PC-9 (cell line): ENCODE measurements at regions not wholly inside any gene's neighbourhood (a gene's known extent, or its start where the extent isn't known, plus 50 kb on each side); places are given as distances from the start of the nearest gene placed in this dataset.

Experiments used
- BruUV-seq: library from RNA; stranded (reverse); fragments of 400-500 nt; replicated peaks from 2 replicates; lab custom pipeline; 2021; lab: Mats Ljungman, UMichigan
- CTCF ChIA-PET: fragments of 300-600 bp; sonication (Branson Sonifier 250); formaldehyde crosslinking; loops from one replicate; lab custom pipeline; 2022; ENCODE audit warnings: antibody characterized with exemption; lab: Charles Lee
- POLR2A ChIA-PET: fragments of 300-600 bp; sonication (Branson Sonifier 250); formaldehyde crosslinking; loops from one replicate; lab custom pipeline; 2022; ENCODE audit warnings: antibody characterized with exemption; ENCODE audit not compliant: unreplicated experiment; lab: Charles Lee
- DNase-seq, 2 experiments: peaks; one replicate each; pipeline versions ENCODE4 v3.0.0 to v3.0.0-alpha.2; 2015 to 2022; ENCODE audit warnings: mixed read lengths in 1 of 2
- H2AFZ ChIP-seq: fragments of 200-600 bp; sonication (generic); 2 replicates; pipeline ENCODE4 v1.8.1; 2017; ENCODE audit warnings: antibody characterized with exemption
- H3F3A ChIP-seq: fragments of 200-600 bp; sonication (generic); 2 replicates; pipeline ENCODE4 v1.8.1; 2017; ENCODE audit warnings: antibody characterized with exemption, mild to moderate bottlenecking, low read depth; ENCODE audit not compliant: insufficient read depth
- H3K27ac ChIP-seq: fragments of 200-600 bp; sonication (generic); 2 replicates; pipeline ENCODE4 v1.6.1; 2016; ENCODE audit warnings: mixed run types
- H3K27me3 ChIP-seq: fragments of 200-600 bp; sonication (generic); 2 replicates; pipeline ENCODE4 v1.6.1; 2016; ENCODE audit warnings: low read depth, mixed run types; ENCODE audit not compliant: insufficient read depth
- H3K36me3 ChIP-seq: fragments of 200-600 bp; sonication (generic); 2 replicates; pipeline ENCODE4 v1.6.1; 2016; ENCODE audit warnings: low read depth, mixed run types
- H3K4me1 ChIP-seq: fragments of 200-600 bp; sonication (generic); replicated peaks from 2 replicates; pipeline ENCODE4 v1.6.1; 2016; ENCODE audit warnings: mixed run types; ENCODE audit not compliant: insufficient read depth
- H3K4me2 ChIP-seq: fragments of 200-600 bp; sonication (generic); 2 replicates; pipeline ENCODE4 v1.6.1; 2017; ENCODE audit warnings: mixed run types
- H3K4me3 ChIP-seq: fragments of 200-600 bp; sonication (generic); 2 replicates; pipeline ENCODE4 v1.6.1; 2016; ENCODE audit warnings: mixed run types
- H3K79me2 ChIP-seq: fragments of 200-600 bp; sonication (generic); 2 replicates; pipeline ENCODE4 v1.6.1; 2017; ENCODE audit warnings: low read depth, mixed run types
- H3K9me2 ChIP-seq: fragments of 200-600 bp; sonication (generic); 2 replicates; pipeline ENCODE4 v1.8.1; 2017; ENCODE audit warnings: mild to moderate bottlenecking; ENCODE audit not compliant: insufficient read depth
- H3K9me3 ChIP-seq: fragments of 200-600 bp; sonication (generic); 2 replicates; pipeline ENCODE4 v1.8.1; 2016; ENCODE audit warnings: low read depth; ENCODE audit not compliant: insufficient read depth
- H4K20me1 ChIP-seq: fragments of 200-600 bp; sonication (generic); 2 replicates; pipeline ENCODE4 v1.8.1; 2017; ENCODE audit not compliant: insufficient read depth
- EZH2 ChIP-seq: fragments of 200-600 bp; sonication (generic); IDR thresholded peaks from 2 replicates; pipeline ENCODE4 v1.8.0; 2017; ENCODE audit warnings: antibody characterized with exemption, low read depth
- intact Hi-C: fragments of 100-400 bp; cut with micrococcal nuclease; formaldehyde crosslinking; loops from one replicate; pipeline ENCODE4 v1.10.0; 2022; ENCODE audit not compliant: unreplicated experiment
- TF ChIP-seq, protein P1 (sequence below): fragments of 200-600 bp; sonication (generic); conservative IDR thresholded peaks from 2 replicates; pipeline ENCODE4 v1.6.1; 2017; ENCODE audit warnings: mixed run types, antibody characterized with exemption, mild to moderate bottlenecking, moderate library complexity

DNA sequence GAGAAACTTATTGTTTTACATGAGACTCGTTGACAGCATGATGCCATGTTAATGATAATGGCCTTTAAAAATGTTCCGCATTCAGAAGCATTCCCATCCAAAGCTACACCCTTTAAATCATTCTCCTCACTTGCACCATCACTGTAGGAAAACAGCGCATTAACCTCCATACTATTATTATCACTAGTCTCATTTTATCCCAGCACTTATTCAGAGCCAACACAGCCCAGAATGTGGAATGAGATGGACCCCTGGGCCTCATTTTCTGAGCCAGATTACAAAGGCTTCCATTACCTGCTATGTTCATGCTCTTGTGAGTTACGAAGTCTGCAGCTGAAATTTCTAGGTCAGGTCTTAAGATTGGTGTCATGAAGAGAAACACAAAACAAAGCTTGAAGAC lies 159.4 kb downstream of the HS3ST3A1 start:
- Histone ChIP-seq H3F3A (no peaks in the 10 kb centered on the region), H2AFZ (no peak overlapping the region), H3K36me3 (no peaks in the 10 kb centered on the region), H3K79me2 (no peaks in the 10 kb centered on the region), H3K27ac (no peak overlapping the region), H3K27me3 (no peaks in the 10 kb centered on the region), H3K9me2 (no peaks in the 10 kb centered on the region), H3K4me2 (no peak overlapping the region), H3K9me3 (no peaks in the 10 kb centered on the region), H3K4me1 (no peaks in the 10 kb centered on the region), H4K20me1 (no peaks in the 10 kb centered on the region), H3K4me3 (no peak overlapping the region)
- TF ChIP-seq EZH2, result no peak
- TF ChIP-seq, protein P1, sequence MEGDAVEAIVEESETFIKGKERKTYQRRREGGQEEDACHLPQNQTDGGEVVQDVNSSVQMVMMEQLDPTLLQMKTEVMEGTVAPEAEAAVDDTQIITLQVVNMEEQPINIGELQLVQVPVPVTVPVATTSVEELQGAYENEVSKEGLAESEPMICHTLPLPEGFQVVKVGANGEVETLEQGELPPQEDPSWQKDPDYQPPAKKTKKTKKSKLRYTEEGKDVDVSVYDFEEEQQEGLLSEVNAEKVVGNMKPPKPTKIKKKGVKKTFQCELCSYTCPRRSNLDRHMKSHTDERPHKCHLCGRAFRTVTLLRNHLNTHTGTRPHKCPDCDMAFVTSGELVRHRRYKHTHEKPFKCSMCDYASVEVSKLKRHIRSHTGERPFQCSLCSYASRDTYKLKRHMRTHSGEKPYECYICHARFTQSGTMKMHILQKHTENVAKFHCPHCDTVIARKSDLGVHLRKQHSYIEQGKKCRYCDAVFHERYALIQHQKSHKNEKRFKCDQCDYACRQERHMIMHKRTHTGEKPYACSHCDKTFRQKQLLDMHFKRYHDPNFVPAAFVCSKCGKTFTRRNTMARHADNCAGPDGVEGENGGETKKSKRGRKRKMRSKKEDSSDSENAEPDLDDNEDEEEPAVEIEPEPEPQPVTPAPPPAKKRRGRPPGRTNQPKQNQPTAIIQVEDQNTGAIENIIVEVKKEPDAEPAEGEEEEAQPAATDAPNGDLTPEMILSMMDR, result no peak
- DNase-seq, result no peak
- BruUV-seq, result no TSS peak
- POLR2A ChIA-PET, result no interaction called here
- intact Hi-C loops, result no loop called here
- CTCF ChIA-PET, result no interaction called here

GRCh38 chr17:13441873-13442272 lies 159.9 kb downstream of the HS3ST3A1 start:
- Histone ChIP-seq H3K4me3 (no peak overlapping the region), H2AFZ (no peak overlapping the region), H3F3A (no peaks in the 10 kb centered on the region), H3K9me2 (no peaks in the 10 kb centered on the region), H3K27me3 (no peaks in the 10 kb centered on the region), H3K79me2 (no peaks in the 10 kb centered on the region), H3K36me3 (no peaks in the 10 kb centered on the region), H3K4me1 (no peaks in the 10 kb centered on the region), H3K4me2 (no peak overlapping the region), H3K27ac (no peak overlapping the region), H4K20me1 (no peaks in the 10 kb centered on the region), H3K9me3 (no peaks in the 10 kb centered on the region)
- intact Hi-C loops, result no loop called here
- no peak for TF ChIP-seq EZH2
- TF ChIP-seq, protein P1, result no peak
- ChIA-PET CTCF (no interaction called here), POLR2A (no interaction called here)
- BruUV-seq, result no TSS peak
- no peak for DNase-seq

DNA sequence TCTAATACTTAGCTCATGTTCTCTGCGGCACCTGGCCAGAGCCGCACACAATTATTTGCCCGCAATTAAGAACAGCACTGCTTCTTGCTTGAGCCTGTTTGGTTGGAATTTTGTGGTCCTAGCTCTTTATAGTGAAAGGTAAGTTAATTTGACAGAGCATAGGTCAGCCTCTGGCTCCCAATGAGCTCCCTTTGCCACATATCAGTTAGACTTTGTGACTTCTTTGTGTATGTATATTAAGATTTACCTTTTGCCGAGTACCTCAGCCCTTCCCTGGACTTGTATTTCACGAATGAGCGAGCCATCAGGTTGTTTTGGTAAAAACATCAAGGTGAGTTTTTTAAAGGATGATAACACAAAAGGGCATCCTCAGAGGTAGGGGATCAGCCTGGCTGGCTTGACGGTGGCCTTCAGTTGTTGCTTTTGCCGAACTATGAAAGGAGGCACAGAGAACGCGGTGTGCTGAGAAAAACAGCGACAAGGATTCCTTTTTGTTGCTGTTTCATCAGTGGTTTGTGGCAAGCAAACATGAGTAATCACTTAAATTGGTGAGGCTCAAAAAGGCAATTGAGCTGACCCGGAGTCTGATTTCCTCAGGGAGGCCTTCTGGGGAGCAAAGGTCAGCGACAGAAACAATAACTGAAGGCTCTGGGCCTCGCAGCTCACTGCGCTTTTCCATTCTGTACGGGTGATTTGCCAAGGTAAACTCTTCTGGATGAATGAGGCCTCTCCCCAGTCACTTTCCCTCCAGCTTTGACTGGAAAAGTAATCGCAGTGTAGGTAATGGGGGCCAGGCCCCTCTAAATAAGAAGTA lies 163.6 kb downstream of the HS3ST3A1 start:
- no TSS peak for BruUV-seq

More for the DNA sequence above, 163.6 kb downstream of the HS3ST3A1 start:
- intact Hi-C loops, result no loop called here
- Histone ChIP-seq H3K79me2 (no peaks in the 10 kb centered on the region), H3K4me3 (no peak overlapping the region), H3K4me1 (no peaks in the 10 kb centered on the region), H3K9me3 (no peaks in the 10 kb centered on the region), H3F3A (no peaks in the 10 kb centered on the region), H3K4me2 (no peak overlapping the region), H3K9me2 (no peaks in the 10 kb centered on the region), H4K20me1 (no peaks in the 10 kb centered on the region), H3K36me3 (no peaks in the 10 kb centered on the region), H3K27ac (no peak overlapping the region), H3K27me3 (no peaks in the 10 kb centered on the region), H2AFZ (no peak overlapping the region)
- ChIA-PET CTCF (no interaction called here), POLR2A (no interaction called here)
- TF ChIP-seq, protein P1, result no peak
- no peak for TF ChIP-seq EZH2
- DNase-seq, result no peak
